HCT116 (cell line): ENCODE measurements at regions not wholly inside any gene's neighbourhood (a gene's known extent, or its start where the extent isn't known, plus 50 kb on each side); places are given as distances from the start of the nearest gene placed in this dataset.

ENCODE experiments used
- ATAC-seq: fragments of 200-7000 bp; cut with Tn5 transposase; 2 replicates; pipeline ENCODE4 v1.9.1; 2020; ENCODE audit warnings: mild to moderate bottlenecking, moderate library complexity
- BruUV-seq: library from RNA; stranded (reverse); fragments of 400-500 nt; replicated peaks from 2 replicates; lab custom pipeline; 2021; lab: Mats Ljungman, UMichigan
- CTCF ChIA-PET: fragments of 300-600 bp; sonication (Branson Sonifier 250); formaldehyde crosslinking; loops from one replicate; lab custom pipeline; 2021; ENCODE audit warnings: antibody characterized with exemption; lab: Charles Lee
- POLR2A ChIA-PET: fragments of 300-600, 350-600 bp; sonication (Branson Sonifier 250); formaldehyde crosslinking; loops from one replicate; lab custom pipeline; 2021; ENCODE audit warnings: antibody characterized with exemption; lab: Charles Lee
- RAD21 ChIA-PET, 2 experiments: fragments of 300-600 bp; sonication (Branson Sonifier 250); formaldehyde crosslinking; loops; one replicate each; lab custom pipeline; 2023; ENCODE audit warnings: low total read pairs in 2 of 2; ENCODE audit not compliant: uncharacterized antibody in 2 of 2, unreplicated experiment in 2 of 2, low non-redundant PET in 1 of 2; lab: Charles Lee
- DNase-seq: peaks from one replicate; pipeline ENCODE4 v3.0.0-alpha.2; 2010; ENCODE audit warnings: low read depth, low spot score
- H2AFZ ChIP-seq: fragments of 200-600 bp; shearing (Covaris generic), sonication (generic); 2 replicates; pipeline ENCODE4 v1.6.1; 2017; ENCODE audit warnings: low read depth, mixed run types, mixed read lengths, antibody characterized with exemption, low read length; ENCODE audit not compliant: poor library complexity, severe bottlenecking
- H3K27ac ChIP-seq: 2 replicates; pipeline ENCODE4 v1.5.1; 2012; ENCODE audit warnings: low read depth, low read length
- H3K27me3 ChIP-seq: fragments of 200-600 bp; sonication (generic); 2 replicates; pipeline ENCODE4 v1.6.1; 2016; ENCODE audit warnings: mixed run types, low read length, mixed read lengths; ENCODE audit not compliant: insufficient read depth
- H3K36me3 ChIP-seq, 2 experiments: fragments of 200-500 bp in 1 of 2; fragments of 200-600 bp in 1 of 2; sonication (Bioruptor generic) in 1 of 2; sonication (generic) in 1 of 2; 2 replicates each; pipeline versions ENCODE4 v1.5.1 to v1.6.1; 2014 to 2016; ENCODE audit warnings: low read length in 2 of 2, inconsistent platforms in 1 of 2, mixed read lengths in 1 of 2, mixed run types in 1 of 2; ENCODE audit not compliant: insufficient read depth in 2 of 2, control insufficient read depth in 1 of 2
- H3K4me1 ChIP-seq, 2 experiments: fragments of 200-600 bp in 1 of 2; sonication (generic) in 1 of 2; 2 replicates each; pipeline versions ENCODE4 v1.5.1 to v1.6.1; 2012 to 2017; ENCODE audit warnings: low read length in 2 of 2, inconsistent platforms in 1 of 2, mild to moderate bottlenecking in 1 of 2, mixed read lengths in 1 of 2, mixed run types in 1 of 2, moderate library complexity in 1 of 2; ENCODE audit not compliant: insufficient read depth in 2 of 2, control insufficient read depth in 1 of 2
- H3K4me2 ChIP-seq: fragments of 200-600 bp; sonication (generic); 2 replicates; pipeline ENCODE4 v1.6.1; 2017; ENCODE audit warnings: mixed run types, low read length, mixed read lengths
- H3K4me3 ChIP-seq, 2 experiments: fragments of 200-600 bp in 1 of 2; sonication (generic) in 1 of 2; replicated peaks in 1 of 2; 2 replicates each; pipeline ENCODE4 v1.5.1; 2011 to 2016; ENCODE audit warnings: low read length in 2 of 2, control low read depth in 1 of 2, low read depth in 1 of 2, mild to moderate bottlenecking in 1 of 2, mixed read lengths in 1 of 2, mixed run types in 1 of 2
- H3K79me2 ChIP-seq: fragments of 200-600 bp; sonication (generic); 2 replicates; pipeline ENCODE4 v1.6.1; 2017; ENCODE audit warnings: mild to moderate bottlenecking, mixed run types, low read length, moderate library complexity, mixed read lengths; ENCODE audit not compliant: insufficient read depth
- H3K9ac ChIP-seq: fragments of 200-600 bp; sonication (generic); 2 replicates; pipeline ENCODE4 v1.6.1; 2016; ENCODE audit warnings: low read length, mixed read lengths
- H3K9me2 ChIP-seq: fragments of 200-600 bp; sonication (generic), shearing (Covaris generic); 2 replicates; pipeline ENCODE4 v1.6.1; 2017; ENCODE audit warnings: mixed run types, mild to moderate bottlenecking, moderate library complexity; ENCODE audit not compliant: insufficient read depth
- H3K9me3 ChIP-seq, 2 experiments: fragments of 200-500 bp in 1 of 2; fragments of 200-600 bp in 1 of 2; sonication (Bioruptor generic) in 1 of 2; sonication (generic) in 1 of 2; 2 replicates each; pipeline ENCODE4 v1.6.1; 2014 to 2017; ENCODE audit warnings: low read length in 2 of 2, mixed read lengths in 2 of 2, inconsistent platforms in 1 of 2, low read depth in 1 of 2, mild to moderate bottlenecking in 1 of 2, mixed run types in 1 of 2, moderate library complexity in 1 of 2; ENCODE audit not compliant: control insufficient read depth in 1 of 2, insufficient read depth in 1 of 2
- H4K20me1 ChIP-seq: fragments of 200-600 bp; sonication (generic), shearing (Covaris generic); 2 replicates; pipeline ENCODE4 v1.6.1; 2017; ENCODE audit warnings: mixed run types, mild to moderate bottlenecking, moderate library complexity; ENCODE audit not compliant: insufficient read depth
- CEBPB ChIP-seq: IDR thresholded peaks from 2 replicates; pipeline ENCODE4 v1.6.1; 2012; ENCODE audit warnings: low read depth
- CTCF ChIP-seq, 3 experiments: fragments of 200-600 bp in 1 of 3; sonication (generic) in 1 of 3; IDR thresholded peaks in 2 of 3; conservative IDR thresholded peaks in 1 of 3; 2 replicates each; pipeline ENCODE4 v1.5.1; 2012 to 2017; ENCODE audit warnings: low read depth in 2 of 3, low read length in 2 of 3, antibody characterized with exemption in 1 of 3, borderline replicate concordance in 1 of 3, control low read depth in 1 of 3, mild to moderate bottlenecking in 1 of 3, mixed read lengths in 1 of 3, mixed run types in 1 of 3, moderate library complexity in 1 of 3; ENCODE audit not compliant: insufficient read depth in 1 of 3
- MAX ChIP-seq: IDR thresholded peaks from 2 replicates; pipeline ENCODE4 v1.6.1; 2012
- RAD21 ChIP-seq: IDR thresholded peaks from 2 replicates; pipeline ENCODE4 v1.6.1; 2012; ENCODE audit warnings: low read depth, mild to moderate bottlenecking
- REST ChIP-seq: IDR thresholded peaks from 2 replicates; pipeline ENCODE4 v1.6.1; 2012; ENCODE audit warnings: low read depth
- ZBTB33 ChIP-seq: IDR thresholded peaks from 2 replicates; pipeline ENCODE4 v1.6.1; 2011; ENCODE audit warnings: mild to moderate bottlenecking, low read length, moderate library complexity; ENCODE audit not compliant: insufficient replicate concordance; ENCODE audit errors: extremely low read depth
- intact Hi-C: fragments of 100-400 bp; cut with micrococcal nuclease; formaldehyde crosslinking; loops from 2 replicates; pipeline ENCODE4 v1.10.0; 2022

- no peak for ATAC-seq
Observed at GRCh38 chr5:40321514-40321913, 358.2 kb upstream of the PTGER4 start.

More at GRCh38 chr5:40321514-40321913, 358.2 kb upstream of the PTGER4 start:
- no peak for DNase-seq
- Histone ChIP-seq H2AFZ (no peak overlapping the region), H3K36me3 (no peaks in the 10 kb centered on the region), H3K9ac (no peak overlapping the region), H3K9me2 (no peaks in the 10 kb centered on the region), H3K9me3 (no peaks in the 10 kb centered on the region), H3K4me2 (no peak overlapping the region), H4K20me1 (no peaks in the 10 kb centered on the region), H3K27me3 (no peaks in the 10 kb centered on the region), H3K27ac (no peak overlapping the region), H3K4me3 (no peak overlapping the region), H3K79me2 (no peaks in the 10 kb centered on the region), H3K4me1 (no peaks in the 10 kb centered on the region)
- POLR2A ChIA-PET = no interaction called here
- no peak for TF ChIP-seq ZBTB33
- no peak for TF ChIP-seq CEBPB
- TF ChIP-seq REST = no peak
- TF ChIP-seq RAD21 = no peak
- no peak for TF ChIP-seq CTCF (IDR thresholded peaks at IDR 0.05 in 2 of 3, conservative IDR thresholded peaks at IDR 0.05 in 1 of 3; ENCODE audit: borderline replicate concordance in 1 of 3, insufficient read depth in 1 of 3, low read depth in 2 of 3, low read length in 2 of 3)
- no peak for TF ChIP-seq MAX
- RAD21 ChIA-PET = no interaction called here
- CTCF ChIA-PET = no interaction called here
- intact Hi-C loops = no loop called here
- BruUV-seq = no TSS peak
